ENCODE measurements at regions not wholly inside any gene's neighbourhood (a gene's known extent, or its start where the extent isn't known, plus 50 kb on each side); places are given as distances from the start of the nearest gene placed in this dataset.

GRCh38 chr4:126603210-126603609 is 1029.5 kb upstream of the INTU start:
- TF ChIP-seq EZH2phosphoT487 (IDR thresholded peaks at IDR 0.05; ENCODE audit: insufficient read depth, low read depth) (no peak), EZH2 (IDR thresholded peaks at IDR 0.05; ENCODE audit: insufficient read depth, poor library complexity, severe bottlenecking) (no peak)
- no peak overlapping the region for H3K4me2 ChIP-seq (ENCODE audit: unreplicated experiment)
- H3K36me3 ChIP-seq (ENCODE audit: low read depth): no peaks in the 10 kb centered on the region
- H3K9ac ChIP-seq: no peak overlapping the region
- H3K4me3 ChIP-seq: no peak overlapping the region
- in situ Hi-C loops (cut with MboI): loop anchor here (25.0 kb wide), 2 partner anchors 784 to 1291 kb away; partner anchors contain the start of gene FAT4
- H4K20me1 ChIP-seq (ENCODE audit: insufficient read depth): no peaks in the 10 kb centered on the region
- no peaks in the 10 kb centered on the region for H3K4me1 ChIP-seq (ENCODE audit: insufficient read depth)
- no peak overlapping the region for H3K27ac ChIP-seq
- H3K9me2 ChIP-seq (ENCODE audit: insufficient read depth): no peaks in the 10 kb centered on the region
- H3K27me3 ChIP-seq (replicated peaks; ENCODE audit: insufficient read depth): no peaks in the 10 kb centered on the region
- no peaks in the 10 kb centered on the region for H3K9me3 ChIP-seq (ENCODE audit: low read depth)
- H3K79me2 ChIP-seq (ENCODE audit: insufficient read depth): no peaks in the 10 kb centered on the region
- WGBS, 2 experiments (ENCODE audit: low coverage in 1 of 2, low lambda C conversion rate in 2 of 2, missing lambda C conversion rate in 2 of 2): 92 to 100% methylated on average over 1 of the region's 1 CpG
- no peak for DNase-seq
- no peaks in the 10 kb centered on the region for H3F3A ChIP-seq (ENCODE audit: insufficient read depth)
- no peak overlapping the region for H2AFZ ChIP-seq

- Histone ChIP-seq H3K9me3 (ENCODE audit: low read depth) (no peaks in the 10 kb centered on the region), H3K36me3 (ENCODE audit: low read depth) (no peaks in the 10 kb centered on the region), H3K79me2 (ENCODE audit: insufficient read depth) (no peaks in the 10 kb centered on the region), H3K27ac (no peak overlapping the region), H3K4me2 (ENCODE audit: unreplicated experiment) (no peak overlapping the region), H3F3A (ENCODE audit: insufficient read depth) (no peaks in the 10 kb centered on the region), H4K20me1 (ENCODE audit: insufficient read depth) (no peaks in the 10 kb centered on the region), H3K27me3 (replicated peaks; ENCODE audit: insufficient read depth) (no peaks in the 10 kb centered on the region), H3K4me1 (ENCODE audit: insufficient read depth) (no peaks in the 10 kb centered on the region), H3K9me2 (ENCODE audit: insufficient read depth) (no peaks in the 10 kb centered on the region), H2AFZ (peak overlapping the region; percentile 7; the same call in 1 of the 2 replicates), H3K9ac (no peak overlapping the region), H3K4me3 (no peak overlapping the region)
- TF ChIP-seq EZH2phosphoT487 (IDR thresholded peaks at IDR 0.05; ENCODE audit: insufficient read depth, low read depth) (no peak), EZH2 (IDR thresholded peaks at IDR 0.05; ENCODE audit: insufficient read depth, poor library complexity, severe bottlenecking) (no peak)
- in situ Hi-C loops (cut with MboI): loop anchor here (25.0 kb wide), 2 partner anchors 783 to 1292 kb away; partner anchors contain the start of gene FAT4
- 53 to 61% methylated on average over 2 of the region's 2 CpGs for WGBS, 2 experiments (ENCODE audit: low coverage in 1 of 2, low lambda C conversion rate in 2 of 2, missing lambda C conversion rate in 2 of 2)
- no peak for DNase-seq
Observed at GRCh38 chr4:126603825-126604224, 1028.9 kb upstream of the INTU start.

GRCh38 chr4:126604268-126604867 is 1028.4 kb upstream of the INTU start:
- no peaks in the 10 kb centered on the region for H4K20me1 ChIP-seq (ENCODE audit: insufficient read depth)
- no peak overlapping the region for H3K4me2 ChIP-seq (ENCODE audit: unreplicated experiment)
- no peaks in the 10 kb centered on the region for H3F3A ChIP-seq (ENCODE audit: insufficient read depth)
- no peak overlapping the region for H3K4me3 ChIP-seq
- H3K79me2 ChIP-seq (ENCODE audit: insufficient read depth): no peaks in the 10 kb centered on the region
- H2AFZ ChIP-seq: peak overlapping the region; percentile 7; the same call in 1 of the 2 replicates
- TF ChIP-seq EZH2 (IDR thresholded peaks at IDR 0.05; ENCODE audit: insufficient read depth, poor library complexity, severe bottlenecking) (no peak), EZH2phosphoT487 (IDR thresholded peaks at IDR 0.05; ENCODE audit: insufficient read depth, low read depth) (no peak)
- DNase-seq: peak; percentile 71
- H3K9me2 ChIP-seq (ENCODE audit: insufficient read depth): no peaks in the 10 kb centered on the region
- WGBS, 2 experiments (ENCODE audit: low coverage in 1 of 2, low lambda C conversion rate in 2 of 2, missing lambda C conversion rate in 2 of 2): 5 to 9% methylated on average over 3 of the region's 3 CpGs
- no peaks in the 10 kb centered on the region for H3K4me1 ChIP-seq (ENCODE audit: insufficient read depth)
- in situ Hi-C loops (cut with MboI): loop anchor here (25.0 kb wide), 2 partner anchors 783 to 1292 kb away; partner anchors contain the start of gene FAT4
- no peak overlapping the region for H3K9ac ChIP-seq
- H3K9me3 ChIP-seq (ENCODE audit: low read depth): no peaks in the 10 kb centered on the region
- no peaks in the 10 kb centered on the region for H3K36me3 ChIP-seq (ENCODE audit: low read depth)
- no peak overlapping the region for H3K27ac ChIP-seq
- no peaks in the 10 kb centered on the region for H3K27me3 ChIP-seq (replicated peaks; ENCODE audit: insufficient read depth)

GRCh38 chr4:126610933-126611332 is 1021.8 kb upstream of the INTU start:
- Histone ChIP-seq H4K20me1 (ENCODE audit: insufficient read depth) (no peaks in the 10 kb centered on the region), H3F3A (ENCODE audit: insufficient read depth) (no peaks in the 10 kb centered on the region), H3K79me2 (ENCODE audit: insufficient read depth) (no peaks in the 10 kb centered on the region), H3K4me3 (no peak overlapping the region), H3K4me1 (ENCODE audit: insufficient read depth) (0 out of 2 replicates have a peak, but pooled peaks cover 4% of the 10 kb centered on the region), H2AFZ (no peak overlapping the region), H3K9ac (no peak overlapping the region), H3K36me3 (ENCODE audit: low read depth) (no peaks in the 10 kb centered on the region), H3K9me2 (ENCODE audit: insufficient read depth) (no peaks in the 10 kb centered on the region), H3K27ac (no peak overlapping the region), H3K4me2 (ENCODE audit: unreplicated experiment) (no peak overlapping the region), H3K27me3 (replicated peaks; ENCODE audit: insufficient read depth) (no peaks in the 10 kb centered on the region), H3K9me3 (ENCODE audit: low read depth) (no peaks in the 10 kb centered on the region)
- TF ChIP-seq EZH2 (IDR thresholded peaks at IDR 0.05; ENCODE audit: insufficient read depth, poor library complexity, severe bottlenecking) (no peak), EZH2phosphoT487 (IDR thresholded peaks at IDR 0.05; ENCODE audit: insufficient read depth, low read depth) (no peak)
- in situ Hi-C loops (cut with MboI): loop anchor here (25.0 kb wide), 2 partner anchors 776 to 1299 kb away; partner anchors contain the start of gene FAT4
- 48 to 54% methylated on average over 1 of the region's 1 CpG for WGBS, 2 experiments (ENCODE audit: low coverage in 1 of 2, low lambda C conversion rate in 2 of 2, missing lambda C conversion rate in 2 of 2)
- DNase-seq: no peak

Measured in GM23248 (cell line).